HG03432 (cell line): ENCODE measurements at regions not wholly inside any gene's neighbourhood (a gene's known extent, or its start where the extent isn't known, plus 50 kb on each side); places are given as distances from the start of the nearest gene placed in this dataset.
"Not testable (repeated sequence)": the region's sequence is repeated elsewhere in the genome, so short reads cannot be mapped to it uniquely, and the experiment has no call there.

Source experiments
- ATAC-seq: cut with Tn5 transposase; IDR thresholded peaks from one replicate; pipeline ENCODE4 v1.9.1; 2021; ENCODE audit warnings: mild to moderate bottlenecking, moderate library complexity; ENCODE audit not compliant: unreplicated experiment

- no peak for ATAC-seq
Measured at GRCh38 chr3:161689584-161690298, 193.1 kb downstream of the OTOL1 start.

- ATAC-seq = no peak
Measured at GRCh38 chr3:161690299-161690620, 193.7 kb downstream of the OTOL1 start.

- no peak for ATAC-seq
Measured at GRCh38 chr3:161691677-161692076, 195.1 kb downstream of the OTOL1 start.

GRCh38 chr3:161694682-161695564 lies 198.3 kb downstream of the OTOL1 start:
- peak; percentile 84 for ATAC-seq

GRCh38 chr3:161695811-161696210 lies 199.2 kb downstream of the OTOL1 start:
- no peak for ATAC-seq

GRCh38 chr3:161700998-161701397 lies 204.4 kb downstream of the OTOL1 start:
- ATAC-seq = peak; percentile 95

GRCh38 chr3:161707253-161707652 lies 210.6 kb downstream of the OTOL1 start:
- ATAC-seq = not testable (repeated sequence)

- ATAC-seq = no peak
Measured at GRCh38 chr3:161713731-161714130, 217.1 kb downstream of the OTOL1 start.

GRCh38 chr3:161731968-161732367 lies 235.4 kb downstream of the OTOL1 start:
- no peak for ATAC-seq

- no peak for ATAC-seq
Measured at GRCh38 chr3:161737171-161737570, 240.6 kb downstream of the OTOL1 start.

- no peak for ATAC-seq
Measured at GRCh38 chr3:161740421-161740820, 243.8 kb downstream of the OTOL1 start.

GRCh38 chr3:161744366-161744765 lies 247.8 kb downstream of the OTOL1 start:
- ATAC-seq = no peak

- ATAC-seq = no peak
Measured at GRCh38 chr3:161745741-161746140, 249.1 kb downstream of the OTOL1 start.

GRCh38 chr3:161748049-161748448 lies 251.4 kb downstream of the OTOL1 start:
- ATAC-seq = no peak

- ATAC-seq = no peak
Measured at GRCh38 chr3:161754420-161755053, 257.9 kb downstream of the OTOL1 start.

GRCh38 chr3:161759444-161759843 lies 262.8 kb downstream of the OTOL1 start:
- no peak for ATAC-seq

GRCh38 chr3:161766331-161766730 lies 269.7 kb downstream of the OTOL1 start:
- no peak for ATAC-seq

- peak; percentile 94 for ATAC-seq
Measured at GRCh38 chr3:161770484-161771386, 274.1 kb downstream of the OTOL1 start.

GRCh38 chr3:161781381-161781780 lies 284.8 kb downstream of the OTOL1 start:
- no peak for ATAC-seq

- no peak for ATAC-seq
Measured at GRCh38 chr3:161793194-161793930, 296.8 kb downstream of the OTOL1 start.
